Loucy (cell line): ENCODE measurements at regions not wholly inside any gene's neighbourhood (a gene's known extent, or its start where the extent isn't known, plus 50 kb on each side); places are given as distances from the start of the nearest gene placed in this dataset.

ENCODE experiments used
- H2AFZ ChIP-seq: fragments of 200-600 bp; sonication (generic); 2 replicates; pipeline ENCODE4 v1.6.0; 2016; ENCODE audit warnings: antibody characterized with exemption, mild to moderate bottlenecking, low read length, moderate library complexity
- H3F3A ChIP-seq: fragments of 200-600 bp; 2 replicates; pipeline ENCODE4 v1.6.0; 2016; ENCODE audit warnings: antibody characterized with exemption, low read depth, mild to moderate bottlenecking
- H3K27me3 ChIP-seq: fragments of 200-600 bp; sonication (generic); 2 replicates; pipeline ENCODE4 v1.6.1; 2014; ENCODE audit warnings: low read length, mild to moderate bottlenecking; ENCODE audit not compliant: insufficient read depth, poor library complexity, severe bottlenecking
- H3K36me3 ChIP-seq: fragments of 200-600 bp; sonication (generic); 2 replicates; pipeline ENCODE4 v1.6.1; 2016; ENCODE audit warnings: low read length; ENCODE audit not compliant: insufficient read depth
- H3K4me1 ChIP-seq: fragments of 200-600 bp; sonication (generic); 2 replicates; pipeline ENCODE4 v1.5.1; 2014; ENCODE audit warnings: low read length, mild to moderate bottlenecking; ENCODE audit not compliant: insufficient read depth, poor library complexity, severe bottlenecking
- H3K4me2 ChIP-seq: fragments of 200-600 bp; sonication (generic); 2 replicates; pipeline ENCODE4 v1.6.0; 2014; ENCODE audit warnings: antibody characterized with exemption, low read length, low read depth, mild to moderate bottlenecking; ENCODE audit not compliant: poor library complexity, severe bottlenecking
- H3K4me3 ChIP-seq: fragments of 200-600 bp; sonication (generic); 2 replicates; pipeline ENCODE4 v1.5.1; 2014; ENCODE audit warnings: low read length, mild to moderate bottlenecking, mixed read lengths; ENCODE audit not compliant: poor library complexity, severe bottlenecking
- H3K79me2 ChIP-seq: fragments of 200-600 bp; sonication (generic); 2 replicates; pipeline ENCODE4 v1.6.1; 2014; ENCODE audit warnings: low read length; ENCODE audit not compliant: insufficient read depth
- H3K9ac ChIP-seq: fragments of 200-600 bp; sonication (generic); 2 replicates; pipeline ENCODE4 v1.6.0; 2014; ENCODE audit warnings: mild to moderate bottlenecking, low read depth, low read length, moderate library complexity; ENCODE audit not compliant: poor library complexity, severe bottlenecking
- H3K9me2 ChIP-seq: fragments of 200-600 bp; sonication (generic); replicated peaks from 2 replicates; pipeline ENCODE4 v1.6.1; 2016; ENCODE audit warnings: low read depth, low read length, mixed read lengths
- H3K9me3 ChIP-seq: fragments of 200-600 bp; sonication (generic); 2 replicates; pipeline ENCODE4 v1.6.1; 2014; ENCODE audit warnings: mild to moderate bottlenecking, antibody characterized with exemption, low read length, low read depth; ENCODE audit not compliant: insufficient read depth
- H4K20me1 ChIP-seq: fragments of 200-600 bp; sonication (generic); 2 replicates; pipeline ENCODE4 v1.6.0; 2014; ENCODE audit warnings: antibody characterized with exemption, low read length, mild to moderate bottlenecking; ENCODE audit not compliant: insufficient read depth, poor library complexity, severe bottlenecking
- CTCF ChIP-seq: fragments of 200-600 bp; sonication (generic); conservative IDR thresholded peaks from 2 replicates; pipeline ENCODE4 v1.5.1; 2014; ENCODE audit warnings: mild to moderate bottlenecking, antibody characterized with exemption, low read length
- EZH2phosphoT487 ChIP-seq: fragments of 200-600 bp; IDR thresholded peaks from 2 replicates; pipeline ENCODE4 v1.6.1; 2018; ENCODE audit warnings: antibody characterized with exemption, mild to moderate bottlenecking, moderate library complexity, borderline replicate concordance

DNA sequence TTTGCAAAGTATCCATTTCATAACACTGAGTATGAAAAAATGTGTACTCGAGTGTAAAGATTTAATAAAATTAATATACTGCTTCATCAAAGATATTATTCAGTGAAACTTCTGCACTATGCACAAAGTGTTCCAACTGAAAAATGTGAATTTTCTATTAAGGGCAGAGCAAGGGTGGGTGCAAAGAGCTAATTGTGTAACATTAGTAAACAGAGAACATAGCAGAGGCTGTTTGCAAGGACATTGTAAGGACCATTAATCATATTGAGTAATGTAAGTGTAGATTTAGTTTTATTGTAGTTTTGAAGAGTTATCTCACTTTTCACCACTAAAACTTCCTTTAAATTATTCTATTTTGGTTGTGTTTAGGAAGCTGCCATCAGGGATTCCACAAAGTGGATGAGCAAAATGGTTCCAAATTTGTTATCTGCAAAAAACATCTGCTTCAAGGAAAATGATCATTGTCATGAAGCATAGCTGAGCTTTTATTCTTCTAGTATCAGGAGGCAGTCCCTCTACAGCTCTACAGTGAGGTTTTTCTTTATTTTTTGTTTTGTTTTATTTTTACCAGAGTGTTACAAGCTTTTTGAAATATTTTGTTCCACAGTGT lies 1375.4 kb downstream of the SLITRK1 start:
- Histone ChIP-seq H3K9me2 (no peaks in the 10 kb centered on the region), H3K27me3 (no peaks in the 10 kb centered on the region), H3K9me3 (no peaks in the 10 kb centered on the region), H3K4me3 (no peak overlapping the region), H3F3A (no peaks in the 10 kb centered on the region), H3K4me2 (no peak overlapping the region), H3K79me2 (no peaks in the 10 kb centered on the region), H4K20me1 (no peaks in the 10 kb centered on the region), H3K36me3 (no peaks in the 10 kb centered on the region), H3K4me1 (no peaks in the 10 kb centered on the region), H2AFZ (no peak overlapping the region), H3K9ac (no peak overlapping the region)
- TF ChIP-seq EZH2phosphoT487 (no peak), CTCF (no peak)

GRCh38 chr13:82501834-82502233 lies 1380.4 kb downstream of the SLITRK1 start:
- Histone ChIP-seq H2AFZ (no peak overlapping the region), H3K9ac (no peak overlapping the region), H3K79me2 (no peaks in the 10 kb centered on the region), H3K4me3 (no peak overlapping the region), H3F3A (no peaks in the 10 kb centered on the region), H3K9me2 (no peaks in the 10 kb centered on the region), H4K20me1 (no peaks in the 10 kb centered on the region), H3K4me2 (no peak overlapping the region), H3K27me3 (no peaks in the 10 kb centered on the region), H3K36me3 (no peaks in the 10 kb centered on the region), H3K4me1 (no peaks in the 10 kb centered on the region), H3K9me3 (no peaks in the 10 kb centered on the region)
- no peak for TF ChIP-seq EZH2phosphoT487
- TF ChIP-seq CTCF, result no peak

GRCh38 chr13:82480415-82480814 lies 1401.9 kb downstream of the SLITRK1 start:
- Histone ChIP-seq H3K4me3 (no peak overlapping the region), H4K20me1 (no peaks in the 10 kb centered on the region), H3K4me2 (no peak overlapping the region), H3K79me2 (no peaks in the 10 kb centered on the region), H3K36me3 (no peaks in the 10 kb centered on the region), H3F3A (no peaks in the 10 kb centered on the region), H3K9me3 (no peaks in the 10 kb centered on the region), H3K9ac (no peak overlapping the region), H2AFZ (no peak overlapping the region), H3K4me1 (no peaks in the 10 kb centered on the region), H3K9me2 (no peaks in the 10 kb centered on the region), H3K27me3 (no peaks in the 10 kb centered on the region)
- TF ChIP-seq EZH2phosphoT487, result no peak
- peak; percentile 62 for TF ChIP-seq CTCF
